Kidney capillary endothelial cell (primary cell): ENCODE measurements at regions not wholly inside any gene's neighbourhood (a gene's known extent, or its start where the extent isn't known, plus 50 kb on each side); places are given as distances from the start of the nearest gene placed in this dataset.
A peak's percentile ranks its signal among the peaks of the same experiment; 100 is the strongest.

ENCODE experiments used
- DNase-seq: peaks from one replicate; pipeline ENCODE4 v3.0.0-alpha.2; 2018; ENCODE audit warnings: low spot score

DNA sequence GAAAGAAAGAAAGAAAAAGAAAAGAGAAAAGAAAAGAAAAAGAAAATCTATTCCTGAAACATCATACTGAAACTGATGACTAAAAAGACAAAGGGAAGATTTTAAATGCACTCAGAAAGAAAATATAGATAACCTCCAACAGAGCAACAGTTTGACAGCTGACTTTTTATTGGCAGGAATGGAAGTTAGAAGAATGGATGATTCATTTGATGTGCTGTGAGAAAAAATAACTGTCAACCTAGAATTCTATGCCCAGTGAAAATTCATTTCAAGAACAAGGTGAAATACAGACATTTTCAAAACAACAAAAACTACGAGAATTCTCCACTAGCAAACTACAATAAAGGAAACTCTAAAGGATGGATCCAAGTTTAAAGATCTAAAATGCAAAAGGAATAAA lies 50.5 kb upstream of the HSPA12A start:
- no peak for DNase-seq

DNA sequence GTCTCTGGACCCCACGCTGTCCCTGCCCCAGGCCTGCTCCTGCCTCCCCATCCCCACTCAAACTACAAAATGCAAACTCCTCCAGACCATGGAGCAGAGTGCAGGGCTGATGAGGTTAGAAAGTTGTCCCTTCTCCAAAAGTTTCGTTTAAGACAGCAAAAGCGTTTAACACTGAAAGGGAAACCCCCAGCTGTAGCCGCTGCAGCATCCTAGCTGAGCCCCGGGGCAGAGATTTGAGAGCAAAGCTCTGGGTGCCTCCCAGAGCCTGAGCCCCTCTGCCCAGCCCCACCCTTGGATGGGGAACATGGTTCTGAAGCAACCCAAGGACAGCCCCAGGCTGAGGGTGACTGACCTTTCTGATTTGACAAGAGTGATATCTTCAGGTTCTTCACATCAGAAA lies 52.8 kb upstream of the ENO4 start:
- no peak for DNase-seq

GRCh38 chr10:116796910-116797513 lies 52.3 kb upstream of the ENO4 start:
- DNase-seq = peak; percentile 69

- no peak for DNase-seq
Observed at GRCh38 chr10:116798859-116799258, 50.4 kb upstream of the ENO4 start.
